ENCODE measurements at regions not wholly inside any gene's neighbourhood (a gene's known extent, or its start where the extent isn't known, plus 50 kb on each side); places are given as distances from the start of the nearest gene placed in this dataset.

DNA sequence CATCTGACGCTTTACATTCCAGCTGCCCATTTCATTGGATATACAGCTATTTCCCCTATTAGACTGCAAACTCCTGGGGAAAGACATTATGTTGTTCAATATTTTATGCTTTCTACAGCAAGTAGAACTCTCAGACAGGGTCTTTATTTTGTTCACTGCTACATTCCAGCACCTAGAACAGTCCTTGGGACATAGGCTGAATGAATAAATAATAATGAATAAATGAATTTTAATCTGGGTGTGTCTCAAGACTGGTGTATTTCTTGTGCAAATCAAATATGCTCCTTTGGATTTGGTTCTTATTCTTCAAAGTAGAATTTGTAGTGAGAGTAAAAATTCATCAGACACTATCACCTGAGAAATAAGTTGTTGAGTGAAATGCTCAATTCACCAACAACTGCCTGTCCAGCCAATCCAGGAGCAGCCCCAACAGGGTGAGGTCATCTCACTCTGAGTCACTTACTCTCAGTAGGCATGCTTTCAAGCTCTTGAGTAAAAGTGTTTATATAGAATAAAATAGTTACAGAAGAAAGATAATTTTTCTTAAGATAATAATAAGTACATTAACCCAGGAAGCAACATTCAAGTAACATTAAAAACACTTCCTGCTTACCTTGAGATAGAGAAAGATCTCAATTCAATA lies 287.5 kb upstream of the NPVF start:
- H3K27me3 ChIP-seq (replicated peaks in 1 of 4; ENCODE audit: control extremely low read depth in 1 of 4, control insufficient read depth in 3 of 4, insufficient read depth in 4 of 4, low read length in 3 of 4), result no peaks in the 10 kb centered on the region
- no CpG with 5 or more reads among the region's 1 CpG for WGBS (ENCODE audit: insufficient coverage)
- H3K27ac ChIP-seq (ENCODE audit: low read length in 2 of 2), result no peak overlapping the region
- no peak overlapping the region for H3K9ac ChIP-seq (ENCODE audit: low read length)
- Mint-ChIP-seq H3K4me1 (peaks cover 9% of the 10 kb centered on the region), H3K27ac (no peak overlapping the region), H3K4me3 (no peak overlapping the region), H3K27me3 (peaks cover 3% of the 10 kb centered on the region), H3K9me3 (ENCODE audit: insufficient read depth) (no peaks in the 10 kb centered on the region)
- ChIA-PET POLR2A (no interaction called here), CTCF (no interaction called here)
- no peak for TF ChIP-seq CTCF (IDR thresholded peaks at IDR 0.05)
- no peak for TF ChIP-seq EZH2 (IDR thresholded peaks at IDR 0.05; ENCODE audit: borderline replicate concordance, insufficient read depth, low read depth, low read length, poor library complexity, severe bottlenecking)
- no peak overlapping the region for H3K4me2 ChIP-seq (replicated peaks; ENCODE audit: low read depth, low read length, poor library complexity, severe bottlenecking)
- intact Hi-C loops (cut with micrococcal nuclease), result no loop called here
- H3K79me2 ChIP-seq (ENCODE audit: control insufficient read depth, insufficient read depth, low read length), result no peaks in the 10 kb centered on the region
- H3K36me3 ChIP-seq (replicated peaks in 1 of 2; ENCODE audit: control extremely low read depth in 1 of 2, control insufficient read depth in 1 of 2, extremely low read depth in 1 of 2, insufficient read depth in 2 of 2, low read length in 1 of 2), result no peaks in the 10 kb centered on the region
- no peak overlapping the region for H3K4me3 ChIP-seq (ENCODE audit: control extremely low read depth in 1 of 5, extremely low read depth in 1 of 5, insufficient read depth in 1 of 5, low read depth in 2 of 5, low read length in 4 of 5)
- ATAC-seq (ENCODE audit: low read depth) (no peak), DNase-seq (no peak)
- no peak overlapping the region for H2AFZ ChIP-seq (ENCODE audit: insufficient read depth, low read depth, low read length, poor library complexity, severe bottlenecking)
- H4K20me1 ChIP-seq (ENCODE audit: control insufficient read depth, insufficient read depth, low read length, poor library complexity, severe bottlenecking), result no peaks in the 10 kb centered on the region
- peaks cover 9 to 14% of the 10 kb centered on the region in 2 donors for H3K4me1 ChIP-seq (ENCODE audit: control insufficient read depth in 2 of 2, insufficient read depth in 2 of 2, low read length in 2 of 2)
- H3K9me3 ChIP-seq (ENCODE audit: control extremely low read depth in 1 of 3, control insufficient read depth in 2 of 3, insufficient read depth in 1 of 3, low read length in 2 of 3), result peaks cover 0 to 5% (median 0%) of the 10 kb centered on the region in 3 donors

DNA sequence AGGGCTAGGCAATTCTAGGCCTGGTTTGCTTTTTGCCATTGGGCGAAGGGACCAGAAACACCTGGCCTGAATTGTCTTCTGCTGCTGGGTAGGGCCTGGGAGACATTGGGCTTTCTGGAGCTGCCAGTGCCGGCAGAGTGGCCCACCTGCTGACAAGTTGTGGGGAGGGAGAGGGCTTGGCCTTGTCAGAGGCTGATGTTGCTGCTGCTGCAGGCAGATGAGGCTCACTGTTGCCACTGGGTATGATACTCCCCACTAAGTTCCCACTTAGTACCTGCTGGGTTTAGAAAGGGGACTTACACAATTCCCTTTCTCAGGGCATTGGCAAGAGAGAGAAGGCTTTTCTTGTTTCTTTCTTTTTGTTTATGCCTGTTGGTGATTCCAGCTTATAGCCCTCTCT lies 289.6 kb upstream of the NPVF start:
- H3K4me1 ChIP-seq (ENCODE audit: control insufficient read depth in 2 of 2, insufficient read depth in 2 of 2, low read length in 2 of 2), result peaks cover 19 to 25% of the 10 kb centered on the region in 2 donors
- no peak overlapping the region for H3K4me2 ChIP-seq (replicated peaks; ENCODE audit: low read depth, low read length, poor library complexity, severe bottlenecking)
- H2AFZ ChIP-seq (ENCODE audit: insufficient read depth, low read depth, low read length, poor library complexity, severe bottlenecking), result no peak overlapping the region
- Mint-ChIP-seq H3K27me3 (peaks cover 3% of the 10 kb centered on the region), H3K4me3 (no peak overlapping the region), H3K4me1 (peaks cover 21% of the 10 kb centered on the region), H3K9me3 (ENCODE audit: insufficient read depth) (no peaks in the 10 kb centered on the region), H3K27ac (no peak overlapping the region)
- no peak overlapping the region for H3K27ac ChIP-seq (ENCODE audit: low read length in 2 of 2)
- TF ChIP-seq CTCF (IDR thresholded peaks at IDR 0.05), result no peak
- no peak for TF ChIP-seq EZH2 (IDR thresholded peaks at IDR 0.05; ENCODE audit: borderline replicate concordance, insufficient read depth, low read depth, low read length, poor library complexity, severe bottlenecking)
- no peaks in the 10 kb centered on the region for H3K27me3 ChIP-seq (replicated peaks in 1 of 4; ENCODE audit: control extremely low read depth in 1 of 4, control insufficient read depth in 3 of 4, insufficient read depth in 4 of 4, low read length in 3 of 4)
- ATAC-seq (ENCODE audit: low read depth) (no peak), DNase-seq (no peak)
- POLR2A ChIA-PET, result no interaction called here
- intact Hi-C loops (cut with micrococcal nuclease), result no loop called here
- H3K9ac ChIP-seq (ENCODE audit: low read length), result no peak overlapping the region
- H3K9me3 ChIP-seq (ENCODE audit: control extremely low read depth in 1 of 3, control insufficient read depth in 2 of 3, insufficient read depth in 1 of 3, low read length in 2 of 3), result peaks cover 0 to 14% (median 0%) of the 10 kb centered on the region in 3 donors
- H4K20me1 ChIP-seq (ENCODE audit: control insufficient read depth, insufficient read depth, low read length, poor library complexity, severe bottlenecking), result no peaks in the 10 kb centered on the region
- H3K36me3 ChIP-seq (replicated peaks in 1 of 2; ENCODE audit: control extremely low read depth in 1 of 2, control insufficient read depth in 1 of 2, extremely low read depth in 1 of 2, insufficient read depth in 2 of 2, low read length in 1 of 2), result no peaks in the 10 kb centered on the region
- H3K4me3 ChIP-seq (ENCODE audit: control extremely low read depth in 1 of 5, extremely low read depth in 1 of 5, insufficient read depth in 1 of 5, low read depth in 2 of 5, low read length in 4 of 5), result no peak overlapping the region
- WGBS (ENCODE audit: insufficient coverage), result 92% methylated on average over 1 of the region's 2 CpGs
- CTCF ChIA-PET, result interaction anchor here (1.9 kb wide), 1 partner anchor 50 kb away, joined by 4 read pairs; no protein-coding TSS in a partner anchor
- H3K79me2 ChIP-seq (ENCODE audit: control insufficient read depth, insufficient read depth, low read length), result no peaks in the 10 kb centered on the region
